Fibroblast of villous mesenchyme (primary cell): ENCODE measurements at regions not wholly inside any gene's neighbourhood (a gene's known extent, or its start where the extent isn't known, plus 50 kb on each side); places are given as distances from the start of the nearest gene placed in this dataset.

Source experiments
- DNase-seq: peaks from one replicate; pipeline ENCODE4 v3.0.0-alpha.2; 2010; ENCODE audit warnings: low read depth
- H3K4me3 ChIP-seq: 2 replicates; pipeline ENCODE4 v1.5.1; 2011; ENCODE audit warnings: low read depth, mild to moderate bottlenecking, low read length
- CTCF ChIP-seq: IDR thresholded peaks from 2 replicates; pipeline ENCODE4 v1.5.1; 2012; ENCODE audit warnings: low read depth, mild to moderate bottlenecking, low read length; ENCODE audit not compliant: insufficient read depth

GRCh38 chr4:117331817-117332216, 246.4 kb upstream of the TRAM1L1 start:
- no peak for DNase-seq
- no peak for TF ChIP-seq CTCF
- no peak overlapping the region for H3K4me3 ChIP-seq

GRCh38 chr4:117334451-117335188, 249.2 kb upstream of the TRAM1L1 start:
- no peak overlapping the region for H3K4me3 ChIP-seq
- no peak for TF ChIP-seq CTCF
- DNase-seq = no peak

GRCh38 chr4:117357437-117357836, 272.1 kb upstream of the TRAM1L1 start:
- no peak for TF ChIP-seq CTCF
- no peak for DNase-seq

GRCh38 chr4:117357866-117358265, 272.5 kb upstream of the TRAM1L1 start:
- DNase-seq = no peak
- H3K4me3 ChIP-seq = no peak overlapping the region
- no peak for TF ChIP-seq CTCF

More at GRCh38 chr4:117357437-117357836, 272.1 kb upstream of the TRAM1L1 start:
- H3K4me3 ChIP-seq = no peak overlapping the region

GRCh38 chr4:117370944-117371668, 285.7 kb upstream of the TRAM1L1 start:
- no peak overlapping the region for H3K4me3 ChIP-seq
- no peak for DNase-seq
- TF ChIP-seq CTCF = no peak

- no peak for DNase-seq
- no peak for TF ChIP-seq CTCF
- no peak overlapping the region for H3K4me3 ChIP-seq
Measured at GRCh38 chr4:117375101-117375500, 289.7 kb upstream of the TRAM1L1 start.
